NCI-H69 (cell line): ENCODE measurements at regions not wholly inside any gene's neighbourhood (a gene's known extent, or its start where the extent isn't known, plus 50 kb on each side); places are given as distances from the start of the nearest gene placed in this dataset.

Source experiments
- DNase-seq: peaks from one replicate; lab custom pipeline; 2025; lab: John Stamatoyannopoulos, UW

- DNase-seq, result no peak
Measured at GRCh38 chr12:59230334-59230733, 310.0 kb upstream of the LRIG3 start.

DNA sequence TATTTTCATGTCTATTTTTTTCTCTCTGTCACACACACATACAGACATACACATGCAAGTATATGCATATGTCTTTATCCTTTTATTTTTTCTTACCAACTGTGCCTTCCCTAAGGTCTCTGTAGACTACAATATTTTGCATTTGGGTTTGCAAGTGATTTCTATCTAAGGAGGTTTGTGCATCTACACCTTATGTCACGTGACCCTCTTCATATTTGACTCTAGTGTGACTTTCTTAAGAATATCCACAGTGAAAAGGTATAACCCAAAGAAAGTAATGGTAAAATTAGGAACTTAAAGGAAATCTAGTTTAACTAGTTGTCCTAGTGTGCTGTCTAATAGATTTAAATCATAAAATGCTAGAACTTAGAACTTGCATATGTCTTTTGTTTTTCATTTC lies 298.8 kb upstream of the LRIG3 start:
- DNase-seq, result no peak

GRCh38 chr12:59196989-59197388 lies 276.7 kb upstream of the LRIG3 start:
- no peak for DNase-seq

- peak; percentile 25 for DNase-seq
Measured at GRCh38 chr12:59194794-59195193, 274.5 kb upstream of the LRIG3 start.

DNA sequence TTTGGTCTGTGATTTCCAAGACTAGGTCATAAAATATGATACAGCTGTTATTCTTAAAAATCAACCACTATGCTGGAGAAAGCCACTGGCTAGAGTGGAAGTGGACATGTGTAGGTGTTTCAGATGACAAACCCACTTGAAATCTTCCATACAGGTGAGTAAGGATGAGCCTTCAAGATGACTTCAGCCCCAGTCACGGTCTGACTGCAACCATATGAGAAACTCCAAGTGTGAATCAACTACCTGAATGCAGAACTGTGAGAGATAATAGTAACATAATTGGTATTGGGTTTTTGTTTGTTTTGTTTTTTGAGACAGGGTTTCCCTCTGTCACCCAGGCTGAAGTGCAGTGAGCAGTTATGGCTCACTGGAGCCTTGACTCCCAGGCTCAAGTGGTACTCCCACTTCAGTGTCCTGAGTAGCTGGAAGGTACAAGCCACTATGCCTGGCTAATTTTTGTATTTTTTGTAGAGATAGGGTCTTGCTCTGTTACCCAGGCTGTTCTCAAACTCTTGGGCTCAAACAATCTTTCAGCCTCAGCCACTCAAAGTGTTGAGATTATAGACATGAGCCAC lies 273.3 kb upstream of the LRIG3 start:
- DNase-seq, result no peak

- DNase-seq, result no peak
Measured at GRCh38 chr12:59191372-59191771, 271.1 kb upstream of the LRIG3 start.

- DNase-seq, result peak; percentile 44
Measured at GRCh38 chr12:59186451-59186850, 266.1 kb upstream of the LRIG3 start.

DNA sequence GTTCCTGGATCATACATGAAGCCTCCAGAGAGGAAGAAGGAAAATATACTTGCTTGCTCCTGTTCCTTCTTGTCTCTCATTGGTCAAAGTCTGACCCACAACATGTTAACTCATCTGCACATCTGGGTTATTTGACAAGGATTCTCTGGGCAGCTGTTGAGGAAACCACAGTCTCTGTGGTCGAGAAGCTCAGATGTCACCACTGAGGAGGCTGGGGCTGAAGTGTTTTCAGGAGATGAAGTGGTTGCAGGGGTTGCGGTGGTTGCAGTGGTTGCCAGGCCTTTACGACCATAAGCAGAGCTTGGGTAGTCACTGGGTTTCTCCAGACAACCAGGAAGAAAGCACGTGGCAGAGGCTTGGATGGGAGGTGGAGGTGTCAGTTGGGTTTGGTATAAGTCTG lies 265.0 kb upstream of the LRIG3 start:
- DNase-seq, result no peak

GRCh38 chr12:59182658-59183455 lies 262.6 kb upstream of the LRIG3 start:
- DNase-seq, result no peak

DNA sequence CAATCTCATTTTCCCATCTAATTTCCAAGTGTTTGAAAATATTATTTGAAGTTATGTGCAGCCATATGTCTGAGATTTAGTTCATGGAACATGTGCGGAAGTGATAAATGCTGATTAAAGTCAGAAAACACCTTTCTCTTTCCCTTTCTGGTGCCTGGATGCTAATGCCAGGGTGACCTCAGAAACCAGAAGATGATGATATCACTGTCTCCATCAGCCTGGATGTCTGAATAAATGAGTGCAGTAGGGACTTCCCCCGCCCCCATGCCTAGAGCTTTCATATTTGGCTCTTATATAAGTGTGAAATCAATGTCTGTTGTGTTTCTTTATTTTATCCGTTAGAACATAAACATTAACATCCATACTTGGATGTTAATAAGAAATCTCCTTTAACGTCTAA lies 261.9 kb upstream of the LRIG3 start:
- no peak for DNase-seq

GRCh38 chr12:59181196-59181777 lies 261.0 kb upstream of the LRIG3 start:
- DNase-seq, result peak; percentile 20

DNA sequence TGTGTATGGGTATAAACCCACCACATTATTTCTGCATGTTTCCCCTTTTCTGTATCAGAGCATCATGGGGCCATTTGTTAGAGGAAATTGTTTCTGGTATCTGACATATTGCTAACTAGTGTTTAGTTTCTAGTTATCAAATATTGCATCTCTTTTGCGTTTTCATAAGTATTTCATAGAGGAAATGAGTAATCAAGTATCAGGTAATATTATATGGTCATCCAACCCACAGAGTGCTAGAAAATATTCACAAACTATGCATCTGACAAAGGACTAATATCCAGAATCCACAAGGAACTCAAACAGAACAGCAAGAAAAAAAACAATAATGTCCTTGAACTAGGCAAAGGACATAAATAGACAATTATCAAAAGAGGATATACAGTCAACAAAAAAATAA lies 258.9 kb upstream of the LRIG3 start:
- no peak for DNase-seq

DNA sequence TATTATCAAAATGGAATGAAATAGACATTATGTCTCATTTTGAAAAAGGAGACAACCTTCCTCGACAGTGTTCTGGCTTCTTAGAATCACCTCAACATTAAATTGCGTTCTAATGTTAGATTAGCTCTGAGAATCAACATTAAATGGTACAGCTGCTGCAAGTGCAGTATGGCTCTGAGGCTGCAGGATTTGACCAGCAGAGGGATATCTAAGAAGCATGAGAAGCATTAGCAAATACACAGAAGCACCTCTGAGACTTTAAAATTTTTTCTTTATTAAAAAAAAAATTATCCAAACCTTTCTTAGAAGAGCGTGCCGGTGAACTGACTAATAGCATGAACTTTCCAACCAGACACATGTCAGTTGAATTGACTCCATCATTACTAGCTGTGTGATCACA lies 253.4 kb upstream of the LRIG3 start:
- no peak for DNase-seq

DNA sequence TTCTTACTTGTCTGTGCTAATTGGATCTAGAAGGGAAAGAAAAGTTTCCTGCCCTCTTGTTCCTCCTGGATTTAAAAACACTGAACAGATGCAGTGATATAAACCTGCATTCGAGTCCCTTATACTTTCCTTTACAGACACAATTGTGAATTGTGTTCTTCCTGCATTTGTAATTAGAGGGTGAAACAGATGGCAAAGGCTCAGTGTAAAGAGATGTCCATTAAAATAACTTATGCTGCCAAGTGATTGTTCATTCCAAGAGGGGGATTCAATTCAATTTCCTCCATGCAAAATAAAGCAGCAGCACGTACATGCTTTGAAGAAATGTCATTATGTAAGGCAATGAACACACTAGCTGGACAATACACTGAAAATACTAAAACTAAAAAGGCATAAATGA lies 248.3 kb upstream of the LRIG3 start:
- peak; percentile 83 for DNase-seq

- no peak for DNase-seq
Measured at GRCh38 chr12:59166457-59166856, 246.2 kb upstream of the LRIG3 start.

DNA sequence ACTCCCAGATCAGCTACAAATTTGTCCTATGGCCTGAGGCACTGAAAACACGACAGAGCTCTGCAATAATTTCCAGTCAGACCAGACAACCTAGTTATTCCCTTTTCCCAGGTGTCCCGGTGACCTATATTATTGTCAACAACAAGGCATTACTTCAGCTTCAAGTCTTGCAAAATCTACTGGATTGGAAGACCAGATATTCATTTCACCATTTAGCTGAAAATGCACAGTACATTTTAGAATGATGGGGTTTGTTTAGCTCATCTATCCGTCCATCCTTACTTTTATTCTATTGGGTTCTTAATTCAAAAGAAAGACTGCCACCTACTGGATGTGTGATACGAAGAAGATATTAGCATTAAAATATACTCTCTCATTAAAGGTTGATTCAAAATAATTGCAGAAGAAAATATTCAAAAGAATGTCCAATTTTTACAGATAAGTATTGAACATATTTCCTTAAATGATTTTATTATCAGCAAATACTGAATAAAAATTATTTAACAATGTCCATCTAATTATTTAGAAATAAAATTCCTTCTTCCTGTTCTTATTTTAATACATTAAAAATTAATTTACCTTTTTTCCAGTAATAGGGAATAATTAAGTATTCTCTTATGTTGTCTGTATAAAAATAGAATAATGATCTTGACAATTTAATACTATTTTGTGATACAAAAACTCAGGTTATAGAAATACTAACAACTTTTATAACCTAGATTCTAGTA lies 244.9 kb upstream of the LRIG3 start:
- DNase-seq, result peak; percentile 82

DNA sequence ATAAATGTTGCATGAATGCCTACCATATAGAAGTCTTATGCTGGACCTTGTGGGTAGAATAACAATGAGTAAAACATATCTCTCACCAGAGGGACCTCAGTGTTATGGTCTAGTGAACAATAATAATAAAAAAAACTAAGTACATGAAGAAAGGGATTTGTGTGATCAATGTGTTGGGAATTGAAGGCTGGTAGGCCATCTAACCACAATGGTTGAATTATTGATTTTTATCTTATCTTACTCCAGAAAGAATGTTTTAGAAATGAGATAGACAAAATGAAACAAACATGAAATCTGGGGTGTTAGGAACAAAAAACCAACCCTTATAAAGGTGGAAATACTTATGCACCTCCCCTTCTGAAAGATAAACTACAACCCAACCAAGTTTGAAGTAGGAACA lies 243.9 kb upstream of the LRIG3 start:
- DNase-seq, result no peak

DNA sequence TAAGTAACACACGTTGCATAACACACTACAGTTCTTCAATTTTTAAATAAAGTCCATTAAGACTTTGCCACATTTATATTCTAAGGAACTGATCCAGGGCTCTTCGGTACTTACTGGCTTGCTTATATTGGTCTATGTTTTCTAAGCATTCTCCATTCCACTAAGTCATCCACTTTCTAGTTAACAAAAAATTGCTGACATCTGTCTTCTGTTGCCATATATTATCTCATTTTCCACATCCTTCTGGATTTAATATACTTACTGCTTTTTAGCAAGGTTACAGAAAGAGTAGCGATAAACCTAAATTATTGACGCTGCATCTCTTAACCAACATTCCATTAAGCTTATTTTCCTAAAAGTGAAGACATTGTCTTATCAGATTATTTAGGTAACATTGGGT lies 238.4 kb upstream of the LRIG3 start:
- no peak for DNase-seq

- DNase-seq, result no peak
Measured at GRCh38 chr12:59158066-59158465, 237.8 kb upstream of the LRIG3 start.

- DNase-seq, result no peak
Measured at GRCh38 chr12:59155448-59155847, 235.1 kb upstream of the LRIG3 start.

DNA sequence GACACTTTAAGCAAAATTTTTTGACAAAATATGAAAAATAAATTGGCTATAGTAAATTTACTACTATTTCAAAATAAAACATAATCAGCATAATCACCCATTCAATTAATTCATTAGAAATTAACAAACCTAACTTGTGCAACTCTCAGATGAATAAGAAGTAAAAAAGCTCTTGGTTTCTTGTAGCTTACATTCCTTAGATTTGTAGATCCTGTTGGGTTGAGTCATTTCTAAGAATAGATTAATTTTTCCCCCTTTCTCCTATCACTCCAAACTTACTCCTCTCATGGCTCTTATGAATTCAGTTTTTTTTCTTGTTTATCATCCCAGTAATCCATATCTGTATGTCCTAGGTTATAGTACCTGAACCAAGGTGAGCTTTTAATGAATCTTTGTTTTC lies 230.9 kb upstream of the LRIG3 start:
- DNase-seq, result no peak

GRCh38 chr12:59149995-59150642 lies 229.8 kb upstream of the LRIG3 start:
- peak; percentile 97 for DNase-seq
